ENCODE measurements at regions not wholly inside any gene's neighbourhood (a gene's known extent, or its start where the extent isn't known, plus 50 kb on each side); places are given as distances from the start of the nearest gene placed in this dataset.

- no peaks in the 10 kb centered on the region for H3K36me3 Mint-ChIP-seq (ENCODE audit: low read depth, unreplicated experiment)
- no peaks in the 10 kb centered on the region for H3K79me2 ChIP-seq (ENCODE audit: insufficient read depth, low read length)
- no peaks in the 10 kb centered on the region for H3K27me3 ChIP-seq (ENCODE audit: insufficient read depth, low read length)
- H3K4me2 ChIP-seq (ENCODE audit: low read length), result no peak overlapping the region
- H3K27ac ChIP-seq (ENCODE audit: low read depth, low read length), result no peak overlapping the region
- H3K27ac Mint-ChIP-seq (ENCODE audit: unreplicated experiment), result no peak overlapping the region
- no peaks in the 10 kb centered on the region for H3K9me3 Mint-ChIP-seq (ENCODE audit: unreplicated experiment)
- no peak overlapping the region for H3K4me3 Mint-ChIP-seq (ENCODE audit: unreplicated experiment)
- no peaks in the 10 kb centered on the region for H3K4me1 ChIP-seq (ENCODE audit: insufficient read depth, low read length)
- no peak overlapping the region for H2AFZ ChIP-seq (ENCODE audit: low read depth, low read length)
- no peak for FAIRE-seq
- DNase-seq (ENCODE audit: low read depth), result no peak
- no peaks in the 10 kb centered on the region for H3K27me3 Mint-ChIP-seq (ENCODE audit: low read depth, unreplicated experiment)
- H4K20me1 ChIP-seq (ENCODE audit: insufficient read depth, low read length), result no peaks in the 10 kb centered on the region
- H3K4me1 Mint-ChIP-seq (ENCODE audit: low read depth, unreplicated experiment), result peaks cover 6% of the 10 kb centered on the region
- no peaks in the 10 kb centered on the region for H3K9me3 ChIP-seq (ENCODE audit: insufficient read depth, low read depth, low read length)
- H3K9ac ChIP-seq (ENCODE audit: low read length), result no peak overlapping the region
- no peaks in the 10 kb centered on the region for H3K36me3 ChIP-seq (ENCODE audit: insufficient read depth, low read length)
- no peak overlapping the region for H3K4me3 ChIP-seq (ENCODE audit: insufficient read depth, low read depth, low read length)
- TF ChIP-seq CTCF (IDR thresholded peaks at IDR 0.05; ENCODE audit: insufficient read depth, low read depth, low read length) (no peak), EZH2 (IDR thresholded peaks at IDR 0.05; ENCODE audit: insufficient read depth, low read length) (no peak)
Observed at GRCh38 chr1:221625026-221625425, 116.9 kb downstream of the DUSP10 start.

GRCh38 chr1:221626041-221626440, 115.8 kb downstream of the DUSP10 start:
- no peak overlapping the region for H3K4me2 ChIP-seq (ENCODE audit: low read length)
- TF ChIP-seq EZH2 (IDR thresholded peaks at IDR 0.05; ENCODE audit: insufficient read depth, low read length), result no peak
- TF ChIP-seq CTCF (IDR thresholded peaks at IDR 0.05; ENCODE audit: insufficient read depth, low read depth, low read length), result no peak
- H3K9me3 Mint-ChIP-seq (ENCODE audit: unreplicated experiment), result no peaks in the 10 kb centered on the region

DNA sequence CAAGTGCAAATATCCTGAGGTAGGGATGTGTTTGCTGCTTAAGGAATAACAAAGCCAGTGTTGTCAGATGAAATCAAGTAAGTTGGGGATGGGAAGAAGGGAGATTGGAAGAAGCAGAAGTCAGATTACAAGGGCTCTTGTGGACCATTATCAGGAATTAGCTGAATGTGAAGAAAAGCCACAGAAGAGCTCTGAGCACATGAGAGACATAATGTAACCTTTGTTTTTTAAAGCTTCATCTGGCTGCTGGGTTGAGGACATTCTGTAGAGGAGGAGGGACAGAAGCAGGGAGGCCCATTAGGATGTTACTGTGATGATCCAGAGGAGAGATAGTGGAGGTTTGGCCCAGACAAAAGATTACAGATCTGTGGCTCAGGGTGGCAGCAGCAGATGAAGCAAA, 111.7 kb downstream of the DUSP10 start:
- H3K27me3 Mint-ChIP-seq (ENCODE audit: low read depth, unreplicated experiment), result no peaks in the 10 kb centered on the region
- H3K4me3 ChIP-seq (ENCODE audit: insufficient read depth, low read depth, low read length), result no peak overlapping the region
- no peak for FAIRE-seq
- no peaks in the 10 kb centered on the region for H3K9me3 ChIP-seq (ENCODE audit: insufficient read depth, low read depth, low read length)
- H3K36me3 Mint-ChIP-seq (ENCODE audit: low read depth, unreplicated experiment), result no peaks in the 10 kb centered on the region
- H3K9ac ChIP-seq (ENCODE audit: low read length), result no peak overlapping the region
- TF ChIP-seq EZH2 (IDR thresholded peaks at IDR 0.05; ENCODE audit: insufficient read depth, low read length) (no peak), CTCF (IDR thresholded peaks at IDR 0.05; ENCODE audit: insufficient read depth, low read depth, low read length) (no peak)
- H3K79me2 ChIP-seq (ENCODE audit: insufficient read depth, low read length), result no peaks in the 10 kb centered on the region
- H3K27me3 ChIP-seq (ENCODE audit: insufficient read depth, low read length), result no peaks in the 10 kb centered on the region
- H3K9me3 Mint-ChIP-seq (ENCODE audit: unreplicated experiment), result no peaks in the 10 kb centered on the region
- no peaks in the 10 kb centered on the region for H3K4me1 ChIP-seq (ENCODE audit: insufficient read depth, low read length)
- DNase-seq (ENCODE audit: low read depth), result no peak
- no peak overlapping the region for H3K27ac ChIP-seq (ENCODE audit: low read depth, low read length)
- no peak overlapping the region for H3K4me2 ChIP-seq (ENCODE audit: low read length)
- no peak overlapping the region for H3K4me3 Mint-ChIP-seq (ENCODE audit: unreplicated experiment)
- no peaks in the 10 kb centered on the region for H3K36me3 ChIP-seq (ENCODE audit: insufficient read depth, low read length)
- no peak overlapping the region for H3K27ac Mint-ChIP-seq (ENCODE audit: unreplicated experiment)
- H3K4me1 Mint-ChIP-seq (ENCODE audit: low read depth, unreplicated experiment), result peaks cover 3% of the 10 kb centered on the region
- no peak overlapping the region for H2AFZ ChIP-seq (ENCODE audit: low read depth, low read length)
- H4K20me1 ChIP-seq (ENCODE audit: insufficient read depth, low read length), result no peaks in the 10 kb centered on the region

More at GRCh38 chr1:221626041-221626440, 115.8 kb downstream of the DUSP10 start:
- H3K9ac ChIP-seq (ENCODE audit: low read length), result no peak overlapping the region
- no peak overlapping the region for H3K4me3 ChIP-seq (ENCODE audit: insufficient read depth, low read depth, low read length)
- no peaks in the 10 kb centered on the region for H3K4me1 ChIP-seq (ENCODE audit: insufficient read depth, low read length)
- H3K27ac ChIP-seq (ENCODE audit: low read depth, low read length), result no peak overlapping the region
- DNase-seq (ENCODE audit: low read depth), result no peak
- no peaks in the 10 kb centered on the region for H3K36me3 Mint-ChIP-seq (ENCODE audit: low read depth, unreplicated experiment)
- no peaks in the 10 kb centered on the region for H3K9me3 ChIP-seq (ENCODE audit: insufficient read depth, low read depth, low read length)
- no peaks in the 10 kb centered on the region for H3K36me3 ChIP-seq (ENCODE audit: insufficient read depth, low read length)
- FAIRE-seq, result no peak
- H3K4me3 Mint-ChIP-seq (ENCODE audit: unreplicated experiment), result no peak overlapping the region
- H3K27ac Mint-ChIP-seq (ENCODE audit: unreplicated experiment), result no peak overlapping the region
- no peak overlapping the region for H2AFZ ChIP-seq (ENCODE audit: low read depth, low read length)
- no peaks in the 10 kb centered on the region for H4K20me1 ChIP-seq (ENCODE audit: insufficient read depth, low read length)
- no peaks in the 10 kb centered on the region for H3K79me2 ChIP-seq (ENCODE audit: insufficient read depth, low read length)
- no peaks in the 10 kb centered on the region for H3K27me3 Mint-ChIP-seq (ENCODE audit: low read depth, unreplicated experiment)
- H3K27me3 ChIP-seq (ENCODE audit: insufficient read depth, low read length), result no peaks in the 10 kb centered on the region
- peaks cover 3% of the 10 kb centered on the region for H3K4me1 Mint-ChIP-seq (ENCODE audit: low read depth, unreplicated experiment)

All from astrocyte (in vitro differentiated cells and primary cell).